NCI-H2227 (cell line): ENCODE measurements at regions not wholly inside any gene's neighbourhood (a gene's known extent, or its start where the extent isn't known, plus 50 kb on each side); places are given as distances from the start of the nearest gene placed in this dataset.

ENCODE experiments used
- DNase-seq: peaks from one replicate; lab custom pipeline; 2025; ENCODE audit not compliant: unreplicated experiment; lab: John Stamatoyannopoulos, UW

GRCh38 chr2:59538398-59538911 lies 1015.0 kb downstream of the BCL11A start:
- DNase-seq: no peak

DNA sequence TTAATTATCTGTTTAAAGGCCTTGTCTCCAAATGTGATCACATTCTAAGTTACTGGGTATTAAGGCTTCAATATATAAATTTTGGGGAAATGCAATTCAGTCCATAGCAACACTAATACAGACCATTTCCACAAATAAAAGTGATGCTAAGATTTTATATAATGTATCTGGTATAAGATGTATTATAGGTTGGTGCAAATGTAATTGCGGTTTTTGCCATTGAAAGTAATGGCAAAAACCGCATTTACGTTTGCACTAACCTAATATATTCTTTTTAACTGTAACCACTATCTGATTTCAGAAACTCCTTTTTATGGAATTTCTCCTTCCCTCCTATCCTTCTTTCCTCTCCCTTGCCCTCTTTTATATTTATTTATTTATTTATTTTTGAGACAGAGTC lies 1020.6 kb downstream of the BCL11A start:
- no peak for DNase-seq

- DNase-seq: no peak
These were observed 1023.2 kb downstream of the BCL11A start for GRCh38 chr2:59530258-59530657.

- DNase-seq: no peak
These were observed 1023.7 kb downstream of the BCL11A start for GRCh38 chr2:59529726-59530125.

DNA sequence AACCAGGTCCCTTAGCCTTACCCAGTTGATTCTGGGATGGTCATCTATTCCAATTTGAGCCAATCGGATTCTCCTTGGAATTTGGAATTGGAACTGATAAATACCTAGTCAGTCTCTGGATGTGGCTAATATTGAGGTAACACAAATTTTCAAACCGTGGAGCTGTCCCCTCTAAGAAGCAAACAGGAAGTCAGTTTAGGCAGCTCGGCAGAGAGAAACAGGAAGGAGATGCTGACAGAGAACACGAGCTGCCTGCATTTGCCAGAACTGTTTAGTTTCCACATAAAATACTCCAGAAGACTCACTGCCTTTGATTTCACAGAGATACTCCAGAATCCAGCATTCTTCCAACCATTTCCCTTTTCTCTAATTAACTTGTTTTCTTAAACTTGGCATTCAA lies 1024.9 kb downstream of the BCL11A start:
- DNase-seq: no peak

DNA sequence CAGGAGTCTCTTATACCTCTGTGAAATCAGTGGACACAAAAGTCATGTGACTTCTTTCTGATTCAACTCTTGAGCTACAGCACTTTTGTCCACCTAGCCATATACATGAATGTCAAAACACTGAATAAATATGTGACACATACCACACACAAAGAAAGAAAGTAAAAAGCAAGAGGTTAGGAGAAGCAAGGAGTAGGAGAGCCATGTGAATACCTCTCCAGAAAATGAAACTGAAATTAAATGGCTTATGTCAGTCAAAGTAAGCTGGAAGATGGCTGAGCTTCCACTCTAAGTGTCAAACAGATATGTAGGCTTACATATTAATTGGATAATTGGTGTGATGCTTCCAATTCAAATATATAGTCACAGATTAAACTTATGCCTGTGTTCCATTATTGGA lies 1050.5 kb downstream of the BCL11A start:
- no peak for DNase-seq

- DNase-seq: no peak
These were observed 1062.5 kb downstream of the BCL11A start for GRCh38 chr2:59490994-59491393.

DNA sequence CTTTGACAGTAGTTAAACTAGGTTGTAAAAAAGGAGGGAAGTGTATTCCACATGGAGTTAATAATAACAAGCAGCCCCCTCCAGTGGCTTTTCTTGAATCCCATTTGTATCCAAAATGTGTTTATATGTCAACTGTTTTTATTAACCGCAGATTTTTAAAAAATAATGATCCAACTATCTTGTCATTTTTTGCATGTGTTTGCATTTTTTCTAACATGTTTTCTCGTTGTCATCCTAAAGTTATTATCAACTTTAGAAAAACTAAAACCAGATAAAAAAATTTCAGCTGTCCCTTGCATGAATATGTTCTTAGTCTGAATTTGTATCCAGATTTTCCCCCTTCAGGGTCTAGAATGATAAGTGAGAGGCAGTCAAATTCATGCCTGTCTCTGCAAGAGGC lies 1063.3 kb downstream of the BCL11A start:
- DNase-seq: no peak

- no peak for DNase-seq
These were observed 1068.8 kb downstream of the BCL11A start for GRCh38 chr2:59484673-59485072.

- DNase-seq: no peak
These were observed 1090.0 kb downstream of the BCL11A start for GRCh38 chr2:59463426-59463825.

DNA sequence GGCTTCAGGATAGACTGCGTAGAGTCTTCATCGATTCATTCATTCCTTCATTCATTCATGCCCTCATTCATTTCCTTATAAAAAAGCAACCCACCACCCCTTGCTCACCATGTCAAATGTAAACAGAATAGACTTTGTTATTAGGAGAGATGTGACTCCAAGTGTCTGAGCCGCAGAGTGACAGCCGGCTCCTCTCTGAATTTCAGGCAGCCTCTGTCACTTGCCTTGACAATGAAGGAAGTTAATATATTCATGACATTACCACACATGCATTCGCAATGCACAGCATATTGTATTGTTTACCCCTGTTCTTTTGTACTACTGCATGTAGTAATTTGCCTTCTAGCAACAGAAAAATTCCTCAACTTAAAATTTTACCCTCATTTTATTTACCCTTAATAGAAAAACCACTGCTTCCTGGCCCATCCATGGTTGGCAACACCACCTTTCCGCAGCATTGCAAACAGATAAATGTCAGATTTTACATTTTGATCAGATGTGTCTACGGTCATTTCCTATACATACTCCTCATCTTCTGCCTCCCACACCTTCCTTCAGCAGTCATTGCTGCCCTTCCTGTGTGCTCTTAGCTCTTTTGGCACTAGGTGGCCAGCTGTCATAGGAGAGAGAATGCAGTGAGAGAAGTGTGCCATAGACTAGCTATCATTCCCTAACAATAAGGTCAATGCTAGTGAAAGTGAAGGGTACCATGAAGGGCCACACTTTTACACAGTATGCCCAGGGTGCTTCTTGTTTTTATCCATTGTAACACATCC lies 1090.8 kb downstream of the BCL11A start:
- no peak for DNase-seq

GRCh38 chr2:59461127-59461526 lies 1092.3 kb downstream of the BCL11A start:
- DNase-seq: peak; percentile 17

GRCh38 chr2:59458800-59459199 lies 1094.7 kb downstream of the BCL11A start:
- DNase-seq: no peak

GRCh38 chr2:59456285-59456684 lies 1097.2 kb downstream of the BCL11A start:
- no peak for DNase-seq

DNA sequence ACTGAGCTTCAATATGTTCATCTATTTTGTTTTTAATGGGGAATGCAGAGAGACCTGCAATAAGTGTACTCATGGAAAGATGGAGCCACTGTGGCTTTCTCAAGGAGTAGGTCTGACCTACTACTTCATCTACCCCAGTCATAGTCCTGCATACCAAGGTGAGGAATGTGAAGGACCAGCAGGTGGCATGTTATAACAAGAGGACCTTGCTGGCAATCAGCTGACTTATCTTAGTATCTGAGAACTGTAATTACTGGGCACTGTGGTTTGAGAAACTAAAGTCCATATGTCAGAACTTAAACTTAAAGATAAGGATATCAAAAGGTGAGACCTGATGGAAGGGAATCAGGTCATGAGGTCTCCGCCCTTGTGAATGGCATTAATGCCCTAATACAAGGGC lies 1104.2 kb downstream of the BCL11A start:
- DNase-seq: no peak

DNA sequence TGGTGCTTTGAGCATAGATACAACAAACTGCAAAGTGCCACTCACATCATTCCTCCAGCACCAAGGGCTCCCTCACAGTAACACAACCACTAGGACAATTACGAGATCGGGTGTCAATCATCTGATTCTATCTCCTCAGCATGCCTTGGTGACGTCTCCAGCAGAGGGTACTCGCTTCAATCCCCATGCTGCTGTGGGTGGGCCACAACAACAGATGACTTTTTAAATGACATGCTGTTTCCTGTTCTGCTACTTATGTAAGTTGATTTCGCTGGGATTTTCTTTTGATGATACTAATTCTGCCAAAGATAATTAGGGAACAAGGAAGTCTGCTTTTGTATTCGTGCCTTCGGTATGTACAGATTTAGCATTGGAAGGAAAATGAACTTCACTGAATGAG lies 1113.0 kb downstream of the BCL11A start:
- DNase-seq: no peak

- DNase-seq: no peak
These were observed 1117.8 kb downstream of the BCL11A start for GRCh38 chr2:59435635-59436034.

DNA sequence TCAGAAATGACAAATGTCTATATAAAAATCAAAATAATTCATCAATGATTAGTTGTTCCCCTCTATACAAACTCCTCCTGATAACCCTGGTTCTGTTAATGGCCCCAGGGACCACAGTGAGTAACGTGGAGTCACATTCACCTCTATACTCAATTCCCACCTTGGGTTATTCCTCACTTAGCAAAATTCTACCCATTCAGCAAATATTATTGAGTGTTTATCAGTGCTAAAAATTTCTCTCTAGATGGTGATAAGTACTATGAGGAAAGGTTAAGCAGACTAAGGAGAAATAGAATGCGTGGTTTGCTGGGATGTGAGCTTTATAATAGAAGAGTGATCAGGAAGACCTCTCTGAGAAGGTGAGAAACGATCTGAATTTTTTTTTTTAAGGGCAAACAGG lies 1124.5 kb downstream of the BCL11A start:
- DNase-seq: no peak

GRCh38 chr2:59427980-59428379 lies 1125.5 kb downstream of the BCL11A start:
- DNase-seq: no peak

- no peak for DNase-seq
These were observed 1128.2 kb downstream of the BCL11A start for GRCh38 chr2:59425247-59425646.

- no peak for DNase-seq
These were observed 1139.5 kb downstream of the BCL11A start for GRCh38 chr2:59413751-59414570.

GRCh38 chr2:59399126-59399525 lies 1154.3 kb downstream of the BCL11A start:
- no peak for DNase-seq
